ENCODE measurements at regions not wholly inside any gene's neighbourhood (a gene's known extent, or its start where the extent isn't known, plus 50 kb on each side); places are given as distances from the start of the nearest gene placed in this dataset.

DNA sequence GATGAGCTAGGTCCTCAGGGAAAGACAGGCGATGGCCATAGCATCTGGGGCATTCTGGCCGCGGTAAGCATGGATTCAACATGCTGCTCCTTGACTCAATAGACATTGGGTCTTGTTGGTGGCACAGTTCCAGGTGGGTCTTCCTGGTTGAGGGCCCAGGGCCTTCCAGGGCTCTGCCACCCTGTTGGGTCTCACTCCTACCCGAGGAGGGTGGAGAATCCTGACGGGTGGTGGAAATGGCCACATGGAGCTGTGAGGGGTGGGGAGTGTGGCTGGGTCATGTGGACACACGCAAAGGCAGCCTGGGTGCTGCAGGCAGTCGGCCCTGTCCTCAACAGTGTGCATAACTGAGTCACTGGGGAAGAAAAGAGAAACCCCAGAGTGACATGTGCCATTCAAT, 148.1 kb downstream of the KIF26A start:
- no peak overlapping the region for H3K27ac ChIP-seq (ENCODE audit: low read length)
- Mint-ChIP-seq H3K36me3 (no peaks in the 10 kb centered on the region), H3K27me3 (no peaks in the 10 kb centered on the region), H3K27ac (no peak overlapping the region), H3K9me3 (peaks cover 0 to 6% (median 0%) of the 10 kb centered on the region in 3 donors), H3K4me3 (no peak overlapping the region), H3K4me1 (no peaks in the 10 kb centered on the region)
- CTCF ChIA-PET, result no interaction called here
- POLR2A ChIA-PET, result no interaction called here
- H3K27me3 ChIP-seq (replicated peaks in 1 of 2; ENCODE audit: control insufficient read depth in 2 of 2, extremely low read depth in 1 of 2, insufficient read depth in 2 of 2, low read length in 1 of 2), result peaks cover 0 to 34% of the 10 kb centered on the region in 2 experiments
- no peak overlapping the region for H3K4me3 ChIP-seq (ENCODE audit: control insufficient read depth in 1 of 2, extremely low read depth in 1 of 2, low read length in 1 of 2)
- no peak for DNase-seq
- no peaks in the 10 kb centered on the region for H3K9me3 ChIP-seq
- H3K4me1 ChIP-seq (ENCODE audit: control insufficient read depth in 1 of 2, extremely low read depth in 1 of 2, insufficient read depth in 2 of 2, low read length in 2 of 2), result no peaks in the 10 kb centered on the region
- no peaks in the 10 kb centered on the region for H3K36me3 ChIP-seq (ENCODE audit: control insufficient read depth in 2 of 2, extremely low read depth in 1 of 2, insufficient read depth in 1 of 2, low read length in 1 of 2)
- 82% methylated on average over 6 of the region's 7 CpGs for WGBS (ENCODE audit: insufficient coverage)
- no peak for ATAC-seq (replicated peaks in 1 of 4)

DNA sequence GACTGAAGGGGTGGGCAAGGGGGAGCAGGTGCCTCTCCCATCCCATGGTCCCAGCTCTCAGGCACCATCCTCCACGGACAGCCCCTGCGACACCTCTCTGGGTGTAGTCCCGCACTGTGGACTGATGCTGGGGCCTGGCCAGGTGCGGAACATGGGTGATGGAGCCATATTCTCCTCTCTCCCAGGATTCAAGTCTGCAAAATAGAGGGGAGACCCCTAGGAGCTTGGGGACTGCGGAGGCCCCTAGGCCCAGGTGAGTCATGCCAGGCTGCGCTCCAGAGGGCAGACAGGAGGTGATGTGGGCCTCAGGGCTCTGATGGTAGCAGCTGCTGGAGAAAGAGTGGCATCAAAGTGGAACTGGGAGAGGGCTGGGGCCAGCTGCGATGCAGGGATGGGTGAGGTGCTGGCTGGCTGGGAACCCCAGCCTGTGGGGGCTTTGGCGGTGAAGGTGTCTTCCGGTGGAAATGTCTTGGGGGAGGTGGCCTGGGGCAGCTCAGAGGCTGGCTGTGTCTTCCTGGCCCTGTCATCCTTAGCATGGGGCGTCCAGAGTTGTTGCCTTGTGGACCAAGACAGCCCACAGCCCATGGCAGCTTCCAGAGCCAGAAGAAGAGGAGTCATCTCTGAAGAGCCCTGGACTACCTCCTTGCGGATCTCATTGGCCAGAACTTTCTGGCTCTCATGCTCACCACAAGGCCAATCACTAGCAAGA, 149.1 kb downstream of the KIF26A start:
- Histone ChIP-seq H3K27ac (ENCODE audit: low read length) (no peak overlapping the region), H3K27me3 (replicated peaks in 1 of 2; ENCODE audit: control insufficient read depth in 2 of 2, extremely low read depth in 1 of 2, insufficient read depth in 2 of 2, low read length in 1 of 2) (peaks cover 0 to 29% of the 10 kb centered on the region in 2 experiments), H3K4me1 (ENCODE audit: control insufficient read depth in 1 of 2, extremely low read depth in 1 of 2, insufficient read depth in 2 of 2, low read length in 2 of 2) (no peaks in the 10 kb centered on the region), H3K36me3 (ENCODE audit: control insufficient read depth in 2 of 2, extremely low read depth in 1 of 2, insufficient read depth in 1 of 2, low read length in 1 of 2) (no peaks in the 10 kb centered on the region), H3K9me3 (no peaks in the 10 kb centered on the region), H3K4me3 (ENCODE audit: control insufficient read depth in 1 of 2, extremely low read depth in 1 of 2, low read length in 1 of 2) (no peak overlapping the region)
- ATAC-seq (replicated peaks in 1 of 4), result no peak
- no peak overlapping the region for H3K27ac Mint-ChIP-seq
- H3K9me3 Mint-ChIP-seq, result peaks cover 0 to 6% (median 0%) of the 10 kb centered on the region in 3 donors
- WGBS (ENCODE audit: insufficient coverage), result 91% methylated on average over 10 of the region's 11 CpGs
- no peaks in the 10 kb centered on the region for H3K4me1 Mint-ChIP-seq
- ChIA-PET CTCF (no interaction called here), POLR2A (no interaction called here)
- no peaks in the 10 kb centered on the region for H3K36me3 Mint-ChIP-seq
- DNase-seq, result no peak
- no peaks in the 10 kb centered on the region for H3K27me3 Mint-ChIP-seq
- no peak overlapping the region for H3K4me3 Mint-ChIP-seq

- ATAC-seq (replicated peaks in 1 of 4), result no peak
Measured at GRCh38 chr14:104288272-104288671, 149.9 kb downstream of the KIF26A start.

GRCh38 chr14:104289507-104289906, 151.1 kb downstream of the KIF26A start:
- Mint-ChIP-seq H3K27me3 (peaks cover 0 to 9% of the 10 kb centered on the region in 2 donors), H3K36me3 (no peaks in the 10 kb centered on the region), H3K4me1 (no peaks in the 10 kb centered on the region), H3K9me3 (peaks cover 0 to 6% (median 0%) of the 10 kb centered on the region in 3 donors), H3K27ac (no peak overlapping the region), H3K4me3 (no peak overlapping the region)
- Histone ChIP-seq H3K27me3 (replicated peaks in 1 of 2; ENCODE audit: control insufficient read depth in 2 of 2, extremely low read depth in 1 of 2, insufficient read depth in 2 of 2, low read length in 1 of 2) (peaks cover 0 to 28% of the 10 kb centered on the region in 2 experiments), H3K4me1 (ENCODE audit: control insufficient read depth in 1 of 2, extremely low read depth in 1 of 2, insufficient read depth in 2 of 2, low read length in 2 of 2) (no peaks in the 10 kb centered on the region), H3K27ac (ENCODE audit: low read length) (no peak overlapping the region), H3K9me3 (no peaks in the 10 kb centered on the region), H3K36me3 (ENCODE audit: control insufficient read depth in 2 of 2, extremely low read depth in 1 of 2, insufficient read depth in 1 of 2, low read length in 1 of 2) (no peaks in the 10 kb centered on the region), H3K4me3 (ENCODE audit: control insufficient read depth in 1 of 2, extremely low read depth in 1 of 2, low read length in 1 of 2) (no peak overlapping the region)
- no peak for ATAC-seq (replicated peaks in 1 of 4)
- 19% methylated on average over 2 of the region's 3 CpGs for WGBS (ENCODE audit: insufficient coverage)
- CTCF ChIA-PET, result no interaction called here
- no peak for DNase-seq
- POLR2A ChIA-PET, result no interaction called here

More at GRCh38 chr14:104288272-104288671, 149.9 kb downstream of the KIF26A start:
- H3K9me3 ChIP-seq, result no peaks in the 10 kb centered on the region
- no peak overlapping the region for H3K4me3 Mint-ChIP-seq
- peaks cover 0 to 24% of the 10 kb centered on the region in 2 experiments for H3K27me3 ChIP-seq (replicated peaks in 1 of 2; ENCODE audit: control insufficient read depth in 2 of 2, extremely low read depth in 1 of 2, insufficient read depth in 2 of 2, low read length in 1 of 2)
- no peaks in the 10 kb centered on the region for H3K27me3 Mint-ChIP-seq
- no peaks in the 10 kb centered on the region for H3K36me3 ChIP-seq (ENCODE audit: control insufficient read depth in 2 of 2, extremely low read depth in 1 of 2, insufficient read depth in 1 of 2, low read length in 1 of 2)
- no peak overlapping the region for H3K27ac ChIP-seq (ENCODE audit: low read length)
- no peaks in the 10 kb centered on the region for H3K36me3 Mint-ChIP-seq
- H3K27ac Mint-ChIP-seq, result no peak overlapping the region
- DNase-seq, result no peak
- no peaks in the 10 kb centered on the region for H3K4me1 Mint-ChIP-seq
- ChIA-PET CTCF (no interaction called here), POLR2A (no interaction called here)
- 100% methylated on average over 8 of the region's 12 CpGs for WGBS (ENCODE audit: insufficient coverage)
- H3K4me1 ChIP-seq (ENCODE audit: control insufficient read depth in 1 of 2, extremely low read depth in 1 of 2, insufficient read depth in 2 of 2, low read length in 2 of 2), result no peaks in the 10 kb centered on the region
- peaks cover 0 to 6% (median 0%) of the 10 kb centered on the region in 3 donors for H3K9me3 Mint-ChIP-seq
- no peak overlapping the region for H3K4me3 ChIP-seq (ENCODE audit: control insufficient read depth in 1 of 2, extremely low read depth in 1 of 2, low read length in 1 of 2)

GRCh38 chr14:104290058-104290667, 151.8 kb downstream of the KIF26A start:
- no peak for ATAC-seq (replicated peaks in 1 of 4)
- no peak for DNase-seq
- H3K27ac Mint-ChIP-seq, result no peak overlapping the region

DNA sequence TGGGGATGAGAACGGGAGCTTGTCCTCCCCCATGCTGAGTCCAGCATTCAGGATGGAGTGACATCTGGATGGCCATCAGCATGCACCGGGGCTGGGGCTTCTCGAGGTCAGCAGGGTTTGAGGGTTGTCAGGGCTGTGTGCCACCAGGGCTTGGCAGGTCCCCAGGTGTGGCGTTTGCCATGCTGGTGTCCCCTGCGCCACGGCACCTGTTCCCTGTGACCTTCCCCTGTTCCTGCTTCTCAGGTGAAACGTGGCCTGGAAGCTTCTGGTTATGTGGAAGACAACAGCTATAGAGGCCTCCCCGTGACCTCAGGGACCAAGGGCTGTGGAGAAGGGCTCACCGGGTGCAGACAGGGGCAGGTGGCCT, 152.4 kb downstream of the KIF26A start:
- H3K27ac Mint-ChIP-seq, result no peak overlapping the region
- peaks cover 0 to 12% of the 10 kb centered on the region in 2 donors for H3K27me3 Mint-ChIP-seq
- H3K36me3 ChIP-seq (ENCODE audit: control insufficient read depth in 2 of 2, extremely low read depth in 1 of 2, insufficient read depth in 1 of 2, low read length in 1 of 2), result no peaks in the 10 kb centered on the region
- H3K9me3 ChIP-seq, result no peaks in the 10 kb centered on the region
- 84% methylated on average over 5 of the region's 9 CpGs for WGBS (ENCODE audit: insufficient coverage)
- H3K4me3 Mint-ChIP-seq, result no peak overlapping the region
- DNase-seq (no peak), ATAC-seq (replicated peaks in 1 of 4) (no peak)
- ChIA-PET POLR2A (no interaction called here), CTCF (no interaction called here)
- no peaks in the 10 kb centered on the region for H3K36me3 Mint-ChIP-seq
- no peak overlapping the region for H3K27ac ChIP-seq (ENCODE audit: low read length)
- peaks cover 0 to 33% of the 10 kb centered on the region in 2 experiments for H3K27me3 ChIP-seq (replicated peaks in 1 of 2; ENCODE audit: control insufficient read depth in 2 of 2, extremely low read depth in 1 of 2, insufficient read depth in 2 of 2, low read length in 1 of 2)
- no peak overlapping the region for H3K4me3 ChIP-seq (ENCODE audit: control insufficient read depth in 1 of 2, extremely low read depth in 1 of 2, low read length in 1 of 2)
- H3K4me1 ChIP-seq (ENCODE audit: control insufficient read depth in 1 of 2, extremely low read depth in 1 of 2, insufficient read depth in 2 of 2, low read length in 2 of 2), result no peaks in the 10 kb centered on the region
- no peaks in the 10 kb centered on the region for H3K4me1 Mint-ChIP-seq
- H3K9me3 Mint-ChIP-seq, result peaks cover 0 to 6% (median 0%) of the 10 kb centered on the region in 3 donors

More at GRCh38 chr14:104290058-104290667, 151.8 kb downstream of the KIF26A start:
- H3K4me3 ChIP-seq (ENCODE audit: control insufficient read depth in 1 of 2, extremely low read depth in 1 of 2, low read length in 1 of 2), result no peak overlapping the region
- Mint-ChIP-seq H3K9me3 (peaks cover 0 to 6% (median 0%) of the 10 kb centered on the region in 3 donors), H3K4me1 (no peaks in the 10 kb centered on the region), H3K36me3 (no peaks in the 10 kb centered on the region), H3K27me3 (peaks cover 0 to 9% of the 10 kb centered on the region in 2 donors), H3K4me3 (no peak overlapping the region)
- no peaks in the 10 kb centered on the region for H3K36me3 ChIP-seq (ENCODE audit: control insufficient read depth in 2 of 2, extremely low read depth in 1 of 2, insufficient read depth in 1 of 2, low read length in 1 of 2)
- ChIA-PET POLR2A (no interaction called here), CTCF (no interaction called here)
- 82% methylated on average over 13 of the region's 14 CpGs for WGBS (ENCODE audit: insufficient coverage)
- H3K27ac ChIP-seq (ENCODE audit: low read length), result no peak overlapping the region
- peaks cover 0 to 30% of the 10 kb centered on the region in 2 experiments for H3K27me3 ChIP-seq (replicated peaks in 1 of 2; ENCODE audit: control insufficient read depth in 2 of 2, extremely low read depth in 1 of 2, insufficient read depth in 2 of 2, low read length in 1 of 2)
- no peaks in the 10 kb centered on the region for H3K9me3 ChIP-seq
- no peaks in the 10 kb centered on the region for H3K4me1 ChIP-seq (ENCODE audit: control insufficient read depth in 1 of 2, extremely low read depth in 1 of 2, insufficient read depth in 2 of 2, low read length in 2 of 2)
